Adrenal gland (tissue), 9 donors: ENCODE measurements at regions not wholly inside any gene's neighbourhood (a gene's known extent, or its start where the extent isn't known, plus 50 kb on each side); places are given as distances from the start of the nearest gene placed in this dataset.

Experiments
- DNase-seq, 7 donors: peaks; one replicate each; pipeline ENCODE4 v3.0.0-alpha.2; 2019 to 2020
- H3K27ac ChIP-seq, 5 donors: fragments of 200-600 bp; sonication (generic) in 4 of 5; 1 replicate in 3 of 5; 2 replicates in 2 of 5; pipeline versions ENCODE4 v1.5.1 to v1.8.0; 2016 to 2020; ENCODE audit warnings: mild to moderate bottlenecking in 1 of 5
- H3K27me3 ChIP-seq: fragments of 200-600 bp; 2 replicates; pipeline ENCODE4 v1.8.0; 2021
- H3K36me3 ChIP-seq, 2 donors: fragments of 200-600 bp; replicated peaks in 1 of 2; 1 replicate in 1 of 2; 2 replicates in 1 of 2; pipeline versions ENCODE4 v1.5.1 to v1.8.0; 2018 to 2022
- H3K4me1 ChIP-seq, 2 donors: fragments of 200-600 bp; replicated peaks in 1 of 2; 1 replicate in 1 of 2; 2 replicates in 1 of 2; pipeline versions ENCODE4 v1.5.1 to v1.8.0; 2018 to 2021
- H3K4me3 ChIP-seq, 4 donors: fragments of 200-600 bp; sonication (generic) in 3 of 4; one replicate each; pipeline ENCODE4 v1.5.1; 2016 to 2018
- H3K9me3 ChIP-seq, 3 donors: fragments of 200-600 bp; sonication (generic) in 1 of 3; replicated peaks in 1 of 3; 1 replicate in 2 of 3; 2 replicates in 1 of 3; pipeline versions ENCODE4 v1.5.1 to v1.8.0; 2016 to 2021
- CTCF ChIP-seq, 6 experiments: fragments of 450-650 bp in 4 of 6; fragments of 200-600 bp in 2 of 6; sonication (generic) in 1 of 6; IDR thresholded peaks; 1 replicate in 5 of 6; 2 replicates in 1 of 6; pipeline versions ENCODE4 v1.5.1 to v1.8.0; 2016 to 2021; ENCODE audit warnings: antibody characterized with exemption in 6 of 6, mild to moderate bottlenecking in 2 of 6, moderate library complexity in 1 of 6
- POLR2A ChIP-seq, 2 donors: fragments of 450-650 bp; IDR thresholded peaks; one replicate each; pipeline ENCODE4 v1.6.1; 2017; ENCODE audit warnings: antibody characterized with exemption in 2 of 2, mild to moderate bottlenecking in 2 of 2, moderate library complexity in 1 of 2
- WGBS, 4 donors: extraction: QIAGEN DNeasy Blood & Tissue Kit in 2 of 4; methylation state at CpG; one replicate each; pipeline versions ENCODE4 v1.1.5 to v1.1.7; 2013 to 2017; 5-methylcytosine and 5-hydroxymethylcytosine counted together
- intact Hi-C, 2 donors: fragments of 100-400 bp; cut with DNase I; formaldehyde crosslinking; loops; one replicate each; pipeline versions ENCODE4 v1.14.1 to v1.15.0; 2022 to 2023
- donor health status: healthy with polysubstance abuse.
- donor health status: Bipolar disorder and iron deficiency.
- donor health status: DM: yes; HTN: yes; CAD: no.
- donor health status: DM: no; HTN: no; CAD: no.
- donor health status: DM: no; HTN: no; CAD: no.

GRCh38 chr7:119890631-119891030, 382.3 kb upstream of the KCND2 start:
- Histone ChIP-seq H3K4me1 (no peaks in the 10 kb centered on the region), H3K27ac (no peak overlapping the region), H3K4me3 (no peak overlapping the region), H3K9me3 (peaks cover 0 to 10% (median 0%) of the 10 kb centered on the region in 3 donors), H3K27me3 (no peaks in the 10 kb centered on the region), H3K36me3 (no peaks in the 10 kb centered on the region)
- DNase-seq = no peak
- intact Hi-C loops = no loop called here
- 92 to 96% (median 94%) methylated on average over 12 of the region's 12 CpGs for WGBS, 4 donors
- TF ChIP-seq POLR2A (IDR thresholded peaks at IDR 0.05) (no peak), CTCF (IDR thresholded peaks at IDR 0.05) (no peak)

GRCh38 chr7:119895320-119895719, 377.7 kb upstream of the KCND2 start:
- no peak for DNase-seq
- Histone ChIP-seq H3K4me1 (no peaks in the 10 kb centered on the region), H3K9me3 (peaks cover 0 to 10% (median 0%) of the 10 kb centered on the region in 3 donors), H3K27me3 (no peaks in the 10 kb centered on the region), H3K27ac (no peak overlapping the region), H3K36me3 (no peaks in the 10 kb centered on the region), H3K4me3 (peak overlapping the region in 1 of 4 donors; percentile 28)
- TF ChIP-seq CTCF (IDR thresholded peaks at IDR 0.05) (no peak), POLR2A (IDR thresholded peaks at IDR 0.05) (no peak)
- intact Hi-C loops = no loop called here
- 33 to 45% (median 43%) methylated on average over 1 of the region's 1 CpG for WGBS, 4 donors

- Histone ChIP-seq H3K27ac (no peak overlapping the region), H3K9me3 (peaks cover 0 to 10% (median 0%) of the 10 kb centered on the region in 3 donors), H3K36me3 (no peaks in the 10 kb centered on the region), H3K4me1 (no peaks in the 10 kb centered on the region), H3K27me3 (no peaks in the 10 kb centered on the region), H3K4me3 (no peak overlapping the region)
- DNase-seq = no peak
- no peak for TF ChIP-seq POLR2A (IDR thresholded peaks at IDR 0.05)
- TF ChIP-seq CTCF (IDR thresholded peaks at IDR 0.05) = no peak
- intact Hi-C loops = no loop called here
Measured at GRCh38 chr7:119896386-119896785, 376.6 kb upstream of the KCND2 start.

DNA sequence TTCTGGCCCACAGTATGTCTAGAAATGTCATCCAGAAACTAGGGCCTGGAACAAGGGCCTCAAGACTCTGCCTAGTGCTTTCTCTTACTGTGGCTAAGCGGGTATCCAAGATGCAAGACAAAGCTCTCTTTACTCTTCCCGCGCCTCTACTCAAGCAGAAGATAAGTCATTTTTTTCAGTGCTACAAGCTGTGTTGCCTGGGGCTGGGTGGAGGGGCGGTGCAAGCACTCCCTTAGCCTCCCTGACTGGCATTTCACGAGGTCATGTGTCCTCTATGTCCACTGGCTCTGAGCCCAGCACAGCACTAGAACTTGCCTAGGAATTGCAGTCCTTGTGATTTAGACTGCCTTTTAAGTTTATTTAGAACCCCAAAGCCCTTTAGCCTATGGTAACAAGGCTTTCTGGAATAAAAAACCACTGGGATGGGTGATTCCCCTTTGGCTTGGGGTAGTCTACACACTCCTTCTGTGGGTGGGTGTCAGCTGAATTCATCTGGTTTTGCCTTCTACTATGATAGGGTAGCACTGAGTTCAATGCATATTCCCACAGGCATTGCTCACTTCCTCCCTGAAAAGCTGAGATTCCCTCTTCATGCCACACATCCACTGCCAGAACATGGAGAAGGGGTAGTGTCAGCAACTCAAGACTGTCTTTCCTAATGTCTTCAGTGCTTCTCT, 371.8 kb upstream of the KCND2 start:
- no peaks in the 10 kb centered on the region for H3K36me3 ChIP-seq
- no peaks in the 10 kb centered on the region for H3K4me1 ChIP-seq
- 66 to 79% (median 69%) methylated on average over 4 to 5 of the region's 5 CpGs for WGBS, 4 donors
- peak; percentile 13 to 61 (median 45) for DNase-seq
- intact Hi-C loops = no loop called here
- H3K4me3 ChIP-seq = no peak overlapping the region
- no peak for TF ChIP-seq POLR2A (IDR thresholded peaks at IDR 0.05)
- no peak for TF ChIP-seq CTCF (IDR thresholded peaks at IDR 0.05)
- no peaks in the 10 kb centered on the region for H3K27me3 ChIP-seq
- no peaks in the 10 kb centered on the region for H3K9me3 ChIP-seq
- no peak overlapping the region for H3K27ac ChIP-seq
